Breast epithelium (tissue), 3 donors: ENCODE measurements at regions not wholly inside any gene's neighbourhood (a gene's known extent, or its start where the extent isn't known, plus 50 kb on each side); places are given as distances from the start of the nearest gene placed in this dataset.

Source experiments
- CTCF ChIP-seq, 3 donors: fragments of 450-650 bp; IDR thresholded peaks; one replicate each; pipeline ENCODE4 v1.5.1; 2016 to 2017; ENCODE audit warnings: antibody characterized with exemption in 3 of 3, mild to moderate bottlenecking in 3 of 3, moderate library complexity in 3 of 3
- POLR2A ChIP-seq: fragments of 450-650 bp; IDR thresholded peaks from one replicate; pipeline ENCODE4 v1.6.1; 2016; ENCODE audit warnings: antibody characterized with exemption, mild to moderate bottlenecking, moderate library complexity

GRCh38 chr7:88386665-88387156, 80.0 kb upstream of the STEAP4 start:
- TF ChIP-seq CTCF (IDR thresholded peaks at IDR 0.05) (no peak), POLR2A (no peak)
